ENCODE measurements at regions not wholly inside any gene's neighbourhood (a gene's known extent, or its start where the extent isn't known, plus 50 kb on each side); places are given as distances from the start of the nearest gene placed in this dataset.
"Not testable (repeated sequence)": the region's sequence is repeated elsewhere in the genome, so short reads cannot be mapped to it uniquely, and the experiment has no call there.

DNA sequence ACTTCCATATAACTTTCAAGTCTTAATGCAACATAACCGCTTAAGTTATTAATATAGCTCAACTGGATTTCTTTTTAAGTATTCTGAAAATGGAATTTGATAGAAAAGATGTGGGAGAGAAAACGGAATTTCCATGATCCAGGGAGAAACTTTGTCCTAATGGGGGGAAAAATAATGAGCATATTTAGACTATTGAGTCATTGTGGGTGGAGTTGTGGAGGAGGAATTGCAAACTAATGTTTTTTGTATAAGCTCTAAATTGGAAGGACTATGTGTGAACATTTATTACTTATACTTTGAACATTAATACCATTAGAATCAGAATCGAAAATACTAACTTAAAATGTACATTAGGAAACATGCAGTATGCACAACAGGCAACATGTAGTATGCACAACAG is 159.9 kb upstream of the NEGR1 start:
- no peak overlapping the region for H3K4me3 ChIP-seq (ENCODE audit: low read depth, low read length)

DNA sequence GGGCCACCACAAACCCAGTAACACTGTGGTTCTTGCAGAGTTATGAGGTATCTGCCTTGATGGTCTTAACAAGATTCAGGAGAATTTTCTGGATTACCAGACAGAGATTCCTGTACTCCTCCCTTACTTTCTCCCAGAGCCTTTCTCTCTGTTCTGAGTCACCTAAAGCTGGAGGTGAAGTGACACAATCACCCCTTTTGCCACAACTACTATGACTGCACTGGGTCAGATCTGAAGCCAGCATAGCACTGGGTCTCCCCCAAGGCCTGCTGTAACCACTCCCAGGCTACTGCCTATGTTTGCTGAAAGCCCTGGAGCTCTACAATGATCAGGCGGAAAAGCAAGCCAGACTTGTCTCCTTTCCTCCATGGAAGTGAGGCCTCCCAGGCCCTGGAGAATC is 156.7 kb upstream of the NEGR1 start:
- H3K4me3 ChIP-seq (ENCODE audit: low read depth, low read length): no peak overlapping the region

DNA sequence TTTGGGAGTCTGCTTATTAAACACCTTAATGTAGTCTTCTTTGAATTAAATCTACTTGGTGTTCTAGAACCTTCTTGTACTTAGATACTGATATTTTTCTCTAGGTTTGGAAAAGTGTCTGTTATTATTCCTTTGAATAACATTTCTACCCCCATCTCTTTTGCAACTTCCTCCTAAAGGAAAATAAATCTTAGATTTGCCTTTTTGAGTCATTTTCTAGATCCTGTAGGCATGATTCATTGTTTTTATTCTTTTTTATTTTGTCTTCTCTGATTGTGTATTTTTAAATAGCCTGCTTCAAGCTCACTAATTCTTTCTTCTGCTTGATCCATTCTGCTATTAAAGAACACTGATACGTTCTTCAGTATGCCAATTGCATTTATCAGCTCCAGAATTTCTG is 155.9 kb upstream of the NEGR1 start:
- H3K4me3 ChIP-seq (ENCODE audit: low read depth, low read length): no peak overlapping the region

DNA sequence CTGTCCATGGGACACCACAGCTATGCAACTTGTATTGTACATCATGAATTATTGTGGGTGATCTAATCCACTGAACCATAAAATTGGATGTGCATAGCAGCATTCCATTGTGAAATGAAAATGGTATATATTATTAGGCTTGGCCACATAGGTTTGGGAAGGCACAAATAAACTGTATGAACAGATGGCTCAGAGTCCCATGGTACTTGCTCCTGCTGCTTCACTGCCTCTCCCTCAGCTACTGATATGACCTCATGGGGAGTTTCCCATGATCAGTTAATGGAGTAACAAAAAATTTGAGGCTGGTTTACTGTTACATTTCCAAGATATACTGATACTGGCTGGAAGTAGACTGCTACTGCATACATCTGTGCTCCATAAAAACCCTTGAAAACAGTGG is 152.7 kb upstream of the NEGR1 start:
- H3K4me3 ChIP-seq (ENCODE audit: low read depth, low read length): no peak overlapping the region

DNA sequence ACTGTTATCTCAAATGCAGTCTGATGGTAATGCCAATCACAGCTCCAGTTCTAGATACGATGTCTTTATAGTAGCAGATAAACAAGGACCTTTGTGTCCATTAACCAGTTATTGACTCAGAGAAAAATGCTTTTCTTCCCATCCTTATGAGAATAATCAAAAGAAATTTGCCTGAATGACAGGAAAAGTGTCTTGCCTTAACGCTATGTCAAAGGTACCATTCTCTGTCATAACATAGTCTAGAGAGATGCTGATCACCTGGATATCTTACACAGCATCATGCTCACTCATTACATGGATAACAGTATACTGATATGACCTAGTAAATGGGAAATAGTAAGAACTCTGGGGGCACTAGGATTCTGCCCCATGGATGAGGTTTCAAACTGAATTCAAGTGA is 151.7 kb upstream of the NEGR1 start:
- H3K4me3 ChIP-seq (ENCODE audit: low read depth, low read length): no peak overlapping the region

DNA sequence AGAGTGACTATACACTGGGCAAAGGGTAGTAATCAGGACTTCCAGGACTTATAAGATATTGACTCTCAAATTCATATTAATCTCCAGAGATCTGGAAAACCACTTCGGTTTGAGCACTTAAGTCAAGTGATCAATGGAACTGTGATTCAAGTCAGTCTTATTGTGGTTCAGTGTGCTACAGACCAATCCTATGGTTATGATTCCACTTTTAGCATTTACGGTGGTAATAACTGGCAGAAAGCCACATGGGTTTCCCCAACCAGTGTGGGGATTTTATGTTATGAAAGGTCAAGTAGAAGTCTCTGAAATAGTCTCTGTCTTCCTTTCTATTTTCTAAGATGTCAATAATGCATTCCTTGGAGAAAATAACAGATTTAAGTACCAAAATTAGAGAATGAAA is 151.3 kb upstream of the NEGR1 start:
- H3K4me3 ChIP-seq (ENCODE audit: low read depth, low read length): no peak overlapping the region

DNA sequence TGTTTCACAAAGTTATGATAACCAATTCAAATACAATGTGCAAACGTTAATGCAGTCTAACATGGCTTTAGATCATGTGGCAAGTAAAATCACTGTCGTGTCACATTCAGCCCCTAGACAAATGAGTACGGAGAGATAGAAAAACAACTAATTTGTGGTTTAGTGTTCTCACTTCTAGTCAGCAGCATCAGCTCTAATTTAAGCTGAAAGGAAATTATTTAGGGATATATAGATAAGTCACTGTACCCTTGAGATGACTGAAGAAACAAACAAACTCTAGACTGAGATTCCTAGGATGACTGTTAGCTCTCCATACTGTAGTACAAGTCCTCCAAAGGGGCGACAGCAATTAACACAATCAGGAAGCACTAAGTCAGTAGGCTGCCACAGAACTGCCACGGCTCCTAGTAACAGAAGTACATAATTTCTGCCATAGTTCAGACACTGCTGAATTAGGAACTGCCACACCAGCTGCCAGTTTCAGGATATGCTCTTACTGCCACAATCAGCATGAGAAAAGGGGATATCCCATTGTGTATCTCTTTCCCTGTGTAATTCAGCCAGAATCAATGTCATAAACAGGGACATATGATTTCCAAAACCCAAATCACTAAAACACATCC is 150.4 kb upstream of the NEGR1 start:
- no peak overlapping the region for H3K4me3 ChIP-seq (ENCODE audit: low read depth, low read length)

DNA sequence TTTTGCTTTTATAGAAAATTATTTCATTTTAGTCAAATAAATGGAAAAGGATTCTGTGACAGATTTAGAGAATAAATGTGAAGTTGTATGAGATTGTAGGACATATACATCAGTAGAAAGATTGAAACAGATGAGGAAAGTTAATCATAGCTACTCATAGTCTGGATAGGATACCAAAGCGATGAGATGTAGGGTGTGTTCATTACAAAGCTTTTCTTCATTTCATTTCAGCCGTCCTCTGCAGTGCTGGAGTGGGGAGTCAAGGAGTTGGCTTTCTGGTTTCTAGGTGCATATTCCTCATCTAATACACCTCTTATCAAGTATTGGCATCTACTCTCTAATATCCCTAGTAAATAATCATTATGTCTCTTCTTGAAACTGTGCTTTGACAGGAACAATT is 149.5 kb upstream of the NEGR1 start:
- no peak overlapping the region for H3K4me3 ChIP-seq (ENCODE audit: low read depth, low read length)

DNA sequence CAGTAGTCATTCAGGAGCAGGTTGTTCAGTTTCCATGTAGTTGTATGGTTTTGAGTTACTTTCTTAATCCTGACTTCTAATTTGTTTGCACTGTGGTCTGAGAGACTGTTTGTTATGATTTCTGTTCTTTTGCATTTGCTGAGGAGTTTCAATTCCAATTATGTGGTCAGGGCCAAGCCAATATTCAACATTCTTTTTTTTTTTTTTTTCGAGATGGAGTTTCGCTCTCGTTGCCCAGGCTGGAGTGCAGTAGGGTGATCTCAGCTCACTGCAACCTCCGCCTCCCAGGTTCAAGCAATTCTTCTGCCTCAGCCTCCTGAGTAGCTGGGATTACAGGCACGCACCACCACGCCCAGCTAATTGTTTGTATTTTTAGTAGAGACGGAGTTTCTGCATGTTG is 145.9 kb upstream of the NEGR1 start:
- not testable (repeated sequence) for H3K4me3 ChIP-seq (ENCODE audit: low read depth, low read length)

DNA sequence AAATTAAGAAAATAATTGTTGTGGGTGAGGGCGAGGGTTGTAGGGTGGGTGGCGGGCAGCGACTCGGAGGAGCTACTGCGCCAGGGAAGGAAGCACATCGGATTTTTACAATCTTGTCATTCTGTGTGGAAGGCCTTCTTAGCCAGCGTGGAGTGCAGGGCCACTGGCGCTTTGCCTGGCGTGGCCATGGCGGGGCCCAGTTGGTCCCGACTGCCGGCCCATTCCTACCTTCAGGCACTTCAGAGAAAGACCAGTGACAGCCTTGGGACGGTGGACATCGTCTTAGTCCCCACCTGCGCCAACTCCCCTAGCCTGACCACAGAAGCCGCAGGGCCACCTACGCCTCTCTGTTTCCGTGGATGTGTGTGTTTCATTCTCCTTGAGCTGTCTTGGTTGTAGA is 136.9 kb upstream of the NEGR1 start:
- no peak overlapping the region for H3K4me3 ChIP-seq (ENCODE audit: low read depth, low read length)

DNA sequence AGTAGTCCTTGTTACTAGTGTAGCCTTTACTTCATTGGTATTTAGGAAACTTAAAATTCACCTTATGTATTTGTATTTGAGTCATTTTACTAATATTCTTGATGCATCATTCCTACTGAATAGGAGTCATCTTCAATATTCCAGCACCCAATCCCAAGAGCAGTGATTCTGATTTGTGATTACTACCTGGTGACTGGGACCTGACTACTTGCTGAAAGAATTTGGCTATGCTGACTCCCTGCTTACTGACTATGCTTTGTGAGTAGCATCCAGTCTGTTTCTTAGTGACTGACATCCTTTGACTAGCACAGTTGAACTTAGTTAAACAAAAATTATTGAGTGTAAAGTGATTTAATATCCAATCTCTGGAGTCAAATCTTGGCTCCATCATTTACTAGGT is 129.9 kb upstream of the NEGR1 start:
- no peak overlapping the region for H3K4me3 ChIP-seq (ENCODE audit: low read depth, low read length)

DNA sequence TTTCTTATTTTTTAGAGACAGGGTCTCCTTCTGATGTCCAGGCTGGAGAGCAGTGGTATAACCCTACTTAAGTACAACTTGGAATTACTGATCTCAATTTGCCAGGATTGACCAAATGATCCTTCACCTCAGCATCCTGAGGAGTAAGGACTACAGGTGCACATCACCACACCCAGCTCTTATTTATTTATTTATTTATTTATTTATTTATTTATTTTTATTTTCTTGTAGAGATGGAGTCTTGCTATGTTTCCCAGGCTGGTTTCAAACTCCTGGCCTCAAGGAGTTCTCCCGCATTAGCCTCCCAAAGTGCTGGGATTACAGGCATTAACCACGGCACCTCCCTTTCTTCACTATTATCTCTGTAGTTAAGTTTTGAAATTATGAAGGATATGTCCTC is 117.5 kb upstream of the NEGR1 start:
- no peak overlapping the region for H3K4me3 ChIP-seq (ENCODE audit: low read depth, low read length)

DNA sequence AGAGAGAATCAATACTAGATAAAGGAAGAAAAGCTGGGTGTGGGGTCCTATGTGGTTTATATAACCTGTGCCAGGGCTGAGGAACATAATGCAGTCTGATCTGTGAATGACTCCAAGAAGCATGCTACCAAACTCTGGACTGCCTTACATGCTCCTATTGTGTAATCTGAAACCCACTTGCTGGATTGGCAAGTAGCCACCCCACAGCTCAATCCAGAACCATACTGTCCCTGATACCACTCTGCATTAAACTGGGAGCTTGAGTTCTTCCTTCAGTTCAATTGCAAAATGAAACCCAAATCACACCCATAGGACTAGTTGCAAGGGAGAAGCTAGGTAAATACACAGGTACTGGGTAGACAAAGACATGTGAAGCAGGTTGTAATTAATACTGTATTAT is 115.4 kb upstream of the NEGR1 start:
- no peak overlapping the region for H3K4me3 ChIP-seq (ENCODE audit: low read depth, low read length)

DNA sequence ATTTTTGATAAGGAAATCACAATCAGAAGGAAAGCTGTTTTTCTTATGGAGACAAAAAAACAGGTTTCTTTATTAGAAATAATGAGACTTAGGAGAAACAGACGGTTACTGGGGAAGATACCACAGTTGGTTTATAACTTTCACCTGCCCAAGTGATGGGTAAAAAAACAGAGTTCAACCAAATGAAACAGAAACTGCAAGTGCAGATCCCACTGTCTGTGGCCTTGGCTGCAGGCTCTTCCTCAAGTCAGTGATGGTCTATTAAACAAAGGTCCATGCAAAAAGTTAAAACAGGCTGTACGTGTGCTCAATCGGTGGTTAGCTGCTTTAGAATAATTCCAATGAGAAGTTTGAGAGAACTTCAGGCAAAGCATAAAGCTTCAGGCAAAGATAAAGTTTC is 112.1 kb upstream of the NEGR1 start:
- H3K4me3 ChIP-seq (ENCODE audit: low read depth, low read length): no peak overlapping the region

DNA sequence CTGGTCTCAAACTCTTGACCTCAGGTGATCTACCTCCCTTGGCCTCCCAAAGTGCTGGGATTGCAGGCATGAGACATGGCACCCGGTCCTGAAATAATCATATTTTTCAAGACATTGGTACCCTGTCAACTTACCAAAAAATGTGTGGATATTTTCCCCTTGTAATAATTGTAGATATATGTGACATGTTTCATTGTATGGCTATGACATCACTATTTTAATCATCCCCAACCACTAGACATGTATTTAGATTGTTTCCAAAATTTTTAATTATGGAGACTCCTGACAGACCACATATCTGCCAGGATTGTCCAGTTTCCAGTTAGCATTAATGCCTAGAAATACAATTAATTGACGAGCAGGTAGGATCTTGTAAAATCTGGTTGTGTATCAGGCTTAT is 96.7 kb upstream of the NEGR1 start:
- no peak overlapping the region for H3K4me3 ChIP-seq (ENCODE audit: low read depth, low read length)

DNA sequence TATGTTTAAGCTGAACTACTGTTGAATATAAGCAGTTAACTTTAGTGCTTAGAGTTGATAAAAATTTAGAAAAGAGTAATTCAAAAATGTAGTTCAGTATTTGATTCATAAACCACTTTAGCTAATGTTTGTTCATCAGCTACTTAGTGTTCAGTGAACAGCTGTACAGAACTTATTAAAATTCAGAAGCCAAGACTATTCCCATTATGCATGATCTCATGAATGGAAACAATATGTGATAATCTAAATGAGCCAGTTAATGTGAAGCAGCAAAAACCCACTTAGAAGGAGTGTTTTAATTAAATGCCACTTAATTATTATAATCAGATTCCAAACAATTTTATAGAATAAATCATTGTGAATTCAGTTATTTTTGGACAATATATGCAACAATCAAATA is 92.9 kb upstream of the NEGR1 start:
- no peak overlapping the region for H3K4me3 ChIP-seq (ENCODE audit: low read depth, low read length)

DNA sequence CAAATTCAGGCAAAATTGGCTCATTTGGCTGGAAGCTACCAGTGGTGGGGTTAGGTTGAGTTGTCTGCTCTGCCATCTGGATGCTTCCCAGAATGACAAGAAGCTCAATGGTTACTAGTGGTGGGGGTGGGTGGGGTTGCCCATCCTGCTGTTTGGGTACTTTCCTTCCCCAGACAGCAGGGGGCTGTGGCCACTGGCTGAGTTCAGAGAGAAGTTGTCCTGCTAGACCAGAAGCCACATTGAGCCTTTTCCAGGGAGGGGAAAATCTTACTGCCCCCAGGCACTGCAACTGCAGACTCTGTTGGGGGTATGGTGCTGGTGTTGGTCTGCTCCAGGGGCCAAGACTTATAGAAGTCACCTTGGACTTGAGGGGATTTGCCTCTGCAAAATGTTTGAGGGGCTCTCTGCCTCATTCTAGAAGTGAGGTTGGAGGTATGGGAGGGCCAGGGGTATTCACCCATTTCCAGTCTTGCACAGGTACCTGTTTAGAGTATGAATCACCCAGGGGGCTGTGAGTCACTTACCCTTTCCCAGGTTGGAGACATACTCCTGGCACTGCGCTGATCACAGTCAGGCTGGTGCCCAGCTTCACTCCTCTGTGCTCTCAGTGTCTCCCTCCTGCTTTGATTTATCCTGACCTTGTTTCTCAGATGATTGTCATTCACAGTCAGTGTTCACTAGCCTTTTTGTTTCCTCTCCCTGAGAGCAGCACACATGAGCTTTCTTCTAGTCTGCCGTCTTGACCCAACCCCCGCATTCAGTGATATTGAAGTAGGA is 89.1 kb upstream of the NEGR1 start:
- no peak overlapping the region for H3K4me3 ChIP-seq (ENCODE audit: low read depth, low read length)

DNA sequence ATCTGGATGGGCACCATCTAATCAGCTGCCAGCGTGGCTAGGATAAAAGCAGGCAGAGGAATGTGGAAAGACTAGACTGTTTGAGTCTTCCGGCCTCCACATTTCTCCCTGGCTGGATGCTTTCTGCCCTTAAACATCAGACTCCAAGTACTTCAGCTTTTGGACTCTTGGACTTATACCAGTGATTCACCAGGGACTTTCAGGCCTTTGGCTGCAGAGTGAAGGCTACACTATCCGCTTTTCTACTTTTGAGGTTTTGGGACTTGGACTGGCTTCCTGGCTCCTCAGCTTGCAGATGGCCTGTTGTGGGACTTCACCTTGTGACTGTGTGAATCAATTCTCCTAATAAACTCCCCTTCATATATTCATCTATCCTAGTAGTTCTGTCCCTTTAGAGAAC is 88.5 kb upstream of the NEGR1 start:
- not testable (repeated sequence) for H3K4me3 ChIP-seq (ENCODE audit: low read depth, low read length)

DNA sequence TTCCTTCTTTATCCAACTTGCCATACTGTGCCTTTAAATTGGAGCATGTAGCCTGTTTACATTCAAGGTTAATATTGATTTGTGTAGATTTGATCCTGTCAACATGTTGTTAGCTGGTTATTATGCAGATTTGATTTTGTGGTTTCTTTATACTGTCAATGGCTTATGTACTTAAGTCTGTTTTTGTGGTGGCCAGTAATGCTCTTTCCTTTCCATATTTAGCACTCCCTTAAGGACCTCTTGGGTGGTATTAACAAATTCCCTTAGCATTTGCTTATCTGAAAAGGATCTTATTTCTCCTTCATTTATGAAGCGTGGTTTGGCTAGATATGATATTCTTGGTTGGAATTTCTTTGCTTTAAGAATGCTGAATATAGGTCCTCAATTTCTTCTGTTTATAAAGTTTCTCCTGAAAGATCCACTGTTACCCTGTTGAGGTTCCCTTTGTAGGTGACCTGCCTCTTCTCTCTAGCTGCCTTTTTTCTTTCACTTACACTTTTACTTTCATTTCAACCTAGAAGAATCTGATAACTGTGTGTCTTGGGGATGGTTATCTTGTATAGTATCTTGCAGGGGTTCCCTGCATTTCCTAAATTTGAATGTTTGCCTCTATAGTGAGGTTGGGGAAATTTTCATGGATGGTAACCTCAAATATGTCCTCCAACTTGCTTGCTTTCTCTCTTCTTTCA is 86.9 kb upstream of the NEGR1 start:
- H3K4me3 ChIP-seq (ENCODE audit: low read depth, low read length): no peak overlapping the region

DNA sequence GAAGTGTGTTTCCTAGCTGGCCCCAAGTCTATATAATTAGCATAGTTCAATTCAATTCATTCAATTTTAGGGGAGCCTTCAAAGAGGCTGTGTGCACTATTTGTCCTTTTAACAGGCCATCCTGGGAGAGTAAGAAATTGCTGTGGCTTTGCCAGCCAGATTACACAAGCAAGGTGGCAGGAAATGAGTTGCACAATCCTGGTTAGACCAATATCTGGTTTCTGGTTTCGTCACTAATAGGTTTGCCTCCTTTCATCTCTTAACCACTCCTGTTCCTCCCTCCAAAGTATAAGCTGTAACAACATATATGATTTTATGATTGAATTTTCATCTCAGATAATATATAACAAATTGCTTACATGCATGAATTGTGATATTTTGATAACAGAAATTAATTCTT is 84.1 kb upstream of the NEGR1 start:
- H3K4me3 ChIP-seq (ENCODE audit: low read depth, low read length): no peak overlapping the region

DNA sequence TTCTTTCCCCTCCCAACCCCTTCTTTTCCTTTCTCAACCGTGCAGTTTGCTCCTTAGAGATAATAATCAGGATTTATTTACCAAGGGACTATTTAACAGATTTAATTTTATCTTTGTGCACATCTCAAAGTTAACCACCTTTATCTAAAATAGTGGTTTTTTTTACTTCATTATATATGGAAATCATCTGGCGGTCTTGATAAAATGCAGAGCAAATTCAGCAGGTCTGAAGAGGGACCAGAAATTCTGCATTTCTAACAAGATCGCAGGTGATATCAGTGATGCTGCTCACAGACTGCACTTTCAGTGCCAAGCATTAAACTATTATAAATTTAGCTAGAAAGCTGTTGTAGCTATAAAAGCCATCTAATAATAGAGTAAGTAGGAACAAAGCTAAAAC is 83.4 kb upstream of the NEGR1 start:
- no peak overlapping the region for H3K4me3 ChIP-seq (ENCODE audit: low read depth, low read length)

DNA sequence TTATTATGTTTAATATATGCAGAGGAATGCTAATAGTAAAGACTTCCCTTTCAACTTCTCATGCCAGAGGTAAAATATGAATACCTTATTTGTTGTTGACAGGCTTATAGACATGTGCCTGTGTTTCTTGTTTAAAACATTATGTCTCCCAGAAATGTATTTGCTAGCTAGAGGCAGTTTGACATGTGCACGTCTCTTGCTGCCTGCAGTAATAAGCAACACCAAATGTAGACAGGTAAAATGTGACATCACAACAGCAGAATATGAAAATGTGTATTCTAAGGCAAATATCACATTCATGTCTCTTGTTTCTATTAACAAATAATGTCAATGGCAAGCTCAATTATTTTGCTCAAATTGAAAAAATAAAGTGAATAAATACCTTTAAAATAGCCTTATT is 80.2 kb upstream of the NEGR1 start:
- H3K4me3 ChIP-seq (ENCODE audit: low read depth, low read length): no peak overlapping the region

Measured in iPS-11a (cell line).